ENCODE measurements at regions not wholly inside any gene's neighbourhood (a gene's known extent, or its start where the extent isn't known, plus 50 kb on each side); places are given as distances from the start of the nearest gene placed in this dataset.

DNA sequence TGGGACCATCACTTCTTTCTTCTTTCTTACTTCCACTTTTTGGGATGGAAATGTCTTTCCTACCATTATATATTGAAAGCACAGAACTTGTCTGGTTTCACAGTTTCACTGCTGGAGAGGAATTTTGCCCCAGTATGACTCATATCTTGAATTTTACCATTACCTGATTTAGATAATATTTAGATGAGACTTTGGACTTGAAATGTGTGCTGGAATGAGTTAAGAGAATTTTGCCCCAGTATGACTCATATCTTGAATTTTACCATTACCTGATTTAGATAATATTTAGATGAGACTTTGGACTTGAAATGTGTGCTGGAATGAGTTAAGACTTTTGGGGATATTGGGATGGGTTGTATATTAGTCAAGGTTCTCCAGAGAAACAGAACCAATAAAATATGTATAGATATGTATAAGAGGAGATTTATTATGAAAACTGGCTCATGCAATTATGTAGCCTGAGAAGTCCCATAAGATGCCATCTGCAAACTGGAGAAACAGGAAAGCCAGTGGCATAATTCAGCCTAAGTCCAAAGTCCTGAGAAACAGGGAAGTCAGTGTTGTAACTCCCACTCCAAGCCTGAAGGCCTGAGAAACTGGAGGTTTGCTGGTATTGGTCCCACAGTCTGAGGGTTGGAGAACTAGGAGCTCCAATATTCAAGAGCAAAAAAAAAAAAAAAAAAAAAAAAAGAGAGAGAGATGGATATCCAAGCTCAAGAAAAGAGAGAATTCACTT, 1029.2 kb downstream of the EPHA3 start:
- no peak for TF ChIP-seq POLR2A (IDR thresholded peaks at IDR 0.05)
- TF ChIP-seq, protein P1, sequence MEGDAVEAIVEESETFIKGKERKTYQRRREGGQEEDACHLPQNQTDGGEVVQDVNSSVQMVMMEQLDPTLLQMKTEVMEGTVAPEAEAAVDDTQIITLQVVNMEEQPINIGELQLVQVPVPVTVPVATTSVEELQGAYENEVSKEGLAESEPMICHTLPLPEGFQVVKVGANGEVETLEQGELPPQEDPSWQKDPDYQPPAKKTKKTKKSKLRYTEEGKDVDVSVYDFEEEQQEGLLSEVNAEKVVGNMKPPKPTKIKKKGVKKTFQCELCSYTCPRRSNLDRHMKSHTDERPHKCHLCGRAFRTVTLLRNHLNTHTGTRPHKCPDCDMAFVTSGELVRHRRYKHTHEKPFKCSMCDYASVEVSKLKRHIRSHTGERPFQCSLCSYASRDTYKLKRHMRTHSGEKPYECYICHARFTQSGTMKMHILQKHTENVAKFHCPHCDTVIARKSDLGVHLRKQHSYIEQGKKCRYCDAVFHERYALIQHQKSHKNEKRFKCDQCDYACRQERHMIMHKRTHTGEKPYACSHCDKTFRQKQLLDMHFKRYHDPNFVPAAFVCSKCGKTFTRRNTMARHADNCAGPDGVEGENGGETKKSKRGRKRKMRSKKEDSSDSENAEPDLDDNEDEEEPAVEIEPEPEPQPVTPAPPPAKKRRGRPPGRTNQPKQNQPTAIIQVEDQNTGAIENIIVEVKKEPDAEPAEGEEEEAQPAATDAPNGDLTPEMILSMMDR (IDR thresholded peaks at IDR 0.05): no peak
